ENCODE measurements at regions not wholly inside any gene's neighbourhood (a gene's known extent, or its start where the extent isn't known, plus 50 kb on each side); places are given as distances from the start of the nearest gene placed in this dataset.

GRCh38 chr4:38548256-38548655, 115.7 kb upstream of the KLF3 start:
- Histone ChIP-seq H3K9ac (replicated peaks in 1 of 4; ENCODE audit: extremely low read depth in 1 of 4, low read depth in 3 of 4, low read length in 3 of 4) (no peak overlapping the region), H3K23ac (ENCODE audit: insufficient read length) (no peak overlapping the region), H3K4ac (replicated peaks; ENCODE audit: insufficient read length, low read depth, low read length) (no peak overlapping the region), H2BK20ac (ENCODE audit: low read length) (no peak overlapping the region), H2AK5ac (ENCODE audit: low read depth, low read length) (no peak overlapping the region), H3K4me2 (ENCODE audit: insufficient read depth in 1 of 2, low read depth in 2 of 2, low read length in 2 of 2) (no peak overlapping the region), H3K79me1 (ENCODE audit: low read depth, low read length) (no peaks in the 10 kb centered on the region), H3K27ac (ENCODE audit: low read depth, low read length) (no peak overlapping the region), H3K23me2 (ENCODE audit: low read depth, low read length) (no peaks in the 10 kb centered on the region), H2BK5ac (ENCODE audit: low read depth, low read length) (no peak overlapping the region), H3K56ac (replicated peaks; ENCODE audit: insufficient read length, low read depth, low read length) (no peak overlapping the region), H3K36me3 (ENCODE audit: control insufficient read depth in 2 of 4, insufficient read depth in 4 of 4, low read length in 3 of 4) (no peaks in the 10 kb centered on the region), H4K8ac (ENCODE audit: extremely low read depth, insufficient read depth, low read length) (no peak overlapping the region), H4K20me1 (replicated peaks in 1 of 2; ENCODE audit: control insufficient read depth in 1 of 2, insufficient read depth in 2 of 2, low read length in 2 of 2) (no peaks in the 10 kb centered on the region), H3K9me3 (ENCODE audit: insufficient read depth in 2 of 2, low read depth in 1 of 2, low read length in 1 of 2) (no peaks in the 10 kb centered on the region), H4K5ac (ENCODE audit: insufficient read length, low read depth, low read length) (no peak overlapping the region), H2BK120ac (replicated peaks; ENCODE audit: low read depth, low read length) (no peak overlapping the region), H3K79me2 (ENCODE audit: control insufficient read depth in 1 of 2, insufficient read depth in 2 of 2, low read length in 2 of 2) (no peaks in the 10 kb centered on the region), H2AFZ (ENCODE audit: low read length) (no peak overlapping the region), H3K4me1 (replicated peaks in 1 of 4; ENCODE audit: control insufficient read depth in 3 of 4, insufficient read depth in 4 of 4, low read length in 3 of 4) (no peaks in the 10 kb centered on the region), H2BK12ac (ENCODE audit: low read depth, low read length) (no peak overlapping the region), H3K18ac (ENCODE audit: extremely low read depth, low read length) (no peak overlapping the region), H4K91ac (replicated peaks; ENCODE audit: insufficient read length, low read length) (no peak overlapping the region), H2BK15ac (ENCODE audit: low read length) (no peak overlapping the region), H3K14ac (ENCODE audit: insufficient read length) (no peak overlapping the region), H3K4me3 (ENCODE audit: extremely low read depth in 1 of 4, insufficient read depth in 2 of 4, low read depth in 3 of 4, low read length in 4 of 4) (no peak overlapping the region), H3K27me3 (replicated peaks in 1 of 4; ENCODE audit: control insufficient read depth in 3 of 4, extremely low read depth in 1 of 4, insufficient read depth in 3 of 4, low read length in 3 of 4) (peaks cover 9 to 24% (median 19%) of the 10 kb centered on the region in 4 experiments; a peak in 5 of 7 replicates)
- DNase-seq (ENCODE audit: low read depth in 1 of 2, low spot score in 2 of 2) (no peak), FAIRE-seq (no peak)
- POLR2A ChIA-PET (ENCODE audit: partially characterized antibody), result no interaction called here
- 89% methylated on average over 3 of the region's 3 CpGs; no CpG with 5 or more reads in 1 of the 2 experiments for WGBS, 2 experiments (ENCODE audit: extremely low coverage in 1 of 2, insufficient coverage in 1 of 2, insufficient read length in 1 of 2, insufficient replicate concordance in 2 of 2, low coverage in 1 of 2, low lambda C conversion rate in 2 of 2, missing lambda C conversion rate in 1 of 2)
- CTCF ChIA-PET (ENCODE audit: partially characterized antibody), result no interaction called here
- TF ChIP-seq GTF2F1 (IDR thresholded peaks at IDR 0.05; ENCODE audit: borderline replicate concordance, low read depth, low read length), result no peak
- no peak for TF ChIP-seq SIRT6 (IDR thresholded peaks at IDR 0.05; ENCODE audit: low read length)
- TF ChIP-seq GABPA (IDR thresholded peaks at IDR 0.05; ENCODE audit: borderline replicate concordance, insufficient read depth, low read length), result no peak
- TF ChIP-seq FOSL1 (IDR thresholded peaks at IDR 0.05; ENCODE audit: insufficient read depth, low read depth, low read length), result no peak
- TF ChIP-seq BRCA1 (IDR thresholded peaks at IDR 0.05; ENCODE audit: low read depth, low read length), result no peak
- no peak for TF ChIP-seq MAFK (IDR thresholded peaks at IDR 0.05; ENCODE audit: low read depth, low read length)
- TF ChIP-seq POU5F1 (IDR thresholded peaks at IDR 0.05; ENCODE audit: low read depth, low read length), result no peak
- no peak for TF ChIP-seq KDM1A (IDR thresholded peaks at IDR 0.05; ENCODE audit: borderline replicate concordance, low read length)
- no peak for TF ChIP-seq HDAC2 (IDR thresholded peaks at IDR 0.05; ENCODE audit: borderline replicate concordance in 1 of 2, low read depth in 2 of 2, low read length in 2 of 2)
- no peak for TF ChIP-seq RBBP5 (IDR thresholded peaks at IDR 0.05; ENCODE audit: borderline replicate concordance, low read depth, low read length)
- no peak for TF ChIP-seq TCF12 (IDR thresholded peaks at IDR 0.05; ENCODE audit: low read depth, low read length)
- TF ChIP-seq SP4 (IDR thresholded peaks at IDR 0.05; ENCODE audit: low read length), result no peak
- no peak for TF ChIP-seq USF2 (IDR thresholded peaks at IDR 0.05; ENCODE audit: low read length)
- TF ChIP-seq ATF3 (IDR thresholded peaks at IDR 0.05; ENCODE audit: insufficient read depth, low read depth, low read length), result no peak
